ENCODE measurements at regions not wholly inside any gene's neighbourhood (a gene's known extent, or its start where the extent isn't known, plus 50 kb on each side); places are given as distances from the start of the nearest gene placed in this dataset.

- Histone ChIP-seq H4K20me1 (ENCODE audit: control insufficient read depth, extremely low read depth, insufficient read depth, low read length) (no peaks in the 10 kb centered on the region), H3K79me2 (ENCODE audit: control insufficient read depth, insufficient read depth, low read length) (no peaks in the 10 kb centered on the region), H3K36me3 (ENCODE audit: control insufficient read depth, insufficient read depth, low read length) (no peaks in the 10 kb centered on the region), H3K4me1 (ENCODE audit: control insufficient read depth, extremely low read depth, insufficient read depth, low read length) (no peaks in the 10 kb centered on the region), H3K4me3 (replicated peaks in 1 of 4; ENCODE audit: control extremely low read depth in 1 of 4, insufficient read depth in 1 of 4, low read depth in 3 of 4, low read length in 4 of 4) (no peak overlapping the region), H3K4me2 (ENCODE audit: extremely low read depth, insufficient read depth, low read length) (no peak overlapping the region), H2AFZ (ENCODE audit: low read length) (no peak overlapping the region), H3K27ac (ENCODE audit: insufficient read depth, low read length) (no peak overlapping the region), H3K9ac (ENCODE audit: insufficient read depth, low read length) (no peak overlapping the region), H3K9me3 (ENCODE audit: control insufficient read depth, insufficient read depth, low read depth, low read length) (no peaks in the 10 kb centered on the region), H3K27me3 (ENCODE audit: control insufficient read depth, insufficient read depth, low read length) (no peaks in the 10 kb centered on the region)
- DNase-seq (ENCODE audit: low read depth in 2 of 2), result no peak
- TF ChIP-seq CTCF (conservative IDR thresholded peaks at IDR 0.05 in 1 of 2, IDR thresholded peaks at IDR 0.05 in 1 of 2; ENCODE audit: low read depth in 1 of 2, low read length in 2 of 2), result no peak
- TF ChIP-seq EZH2 (IDR thresholded peaks at IDR 0.05; ENCODE audit: low read length, missing control alignments), result no peak
Observed at GRCh38 chr12:118781692-118782091, 199.6 kb upstream of the SRRM4 start.

- Histone ChIP-seq H3K9me3 (ENCODE audit: control insufficient read depth, insufficient read depth, low read depth, low read length) (no peaks in the 10 kb centered on the region), H3K36me3 (ENCODE audit: control insufficient read depth, insufficient read depth, low read length) (no peaks in the 10 kb centered on the region), H4K20me1 (ENCODE audit: control insufficient read depth, extremely low read depth, insufficient read depth, low read length) (no peaks in the 10 kb centered on the region), H3K27me3 (ENCODE audit: control insufficient read depth, insufficient read depth, low read length) (no peaks in the 10 kb centered on the region), H3K4me2 (ENCODE audit: extremely low read depth, insufficient read depth, low read length) (no peak overlapping the region), H3K9ac (ENCODE audit: insufficient read depth, low read length) (no peak overlapping the region), H3K4me3 (replicated peaks in 1 of 4; ENCODE audit: control extremely low read depth in 1 of 4, insufficient read depth in 1 of 4, low read depth in 3 of 4, low read length in 4 of 4) (no peak overlapping the region), H3K4me1 (ENCODE audit: control insufficient read depth, extremely low read depth, insufficient read depth, low read length) (no peaks in the 10 kb centered on the region), H2AFZ (ENCODE audit: low read length) (no peak overlapping the region), H3K79me2 (ENCODE audit: control insufficient read depth, insufficient read depth, low read length) (no peaks in the 10 kb centered on the region), H3K27ac (ENCODE audit: insufficient read depth, low read length) (no peak overlapping the region)
- DNase-seq (ENCODE audit: low read depth in 2 of 2), result no peak
- TF ChIP-seq EZH2 (IDR thresholded peaks at IDR 0.05; ENCODE audit: low read length, missing control alignments) (no peak), CTCF (conservative IDR thresholded peaks at IDR 0.05 in 1 of 2, IDR thresholded peaks at IDR 0.05 in 1 of 2; ENCODE audit: low read depth in 1 of 2, low read length in 2 of 2) (no peak)
Observed at GRCh38 chr12:118783703-118784102, 197.6 kb upstream of the SRRM4 start.

DNA sequence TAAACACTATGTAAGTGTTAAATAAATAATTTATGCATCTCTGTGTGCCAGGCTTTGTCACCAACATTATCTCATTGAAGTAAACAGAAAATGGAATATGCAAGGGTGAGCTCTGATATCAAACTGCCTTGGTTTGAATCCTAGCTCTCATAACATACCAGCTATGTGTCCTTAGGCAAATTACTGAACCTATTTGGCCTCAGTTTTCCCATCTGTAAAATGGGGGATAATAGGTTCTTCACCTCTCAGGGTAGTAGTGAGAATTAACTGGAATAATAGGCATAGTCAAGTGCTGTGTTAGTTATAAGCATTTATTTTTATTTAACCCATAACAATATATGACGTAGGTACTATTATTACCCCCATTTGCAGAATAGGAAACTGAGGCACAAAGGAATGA is 190.8 kb upstream of the SRRM4 start:
- no peak overlapping the region for H3K27ac ChIP-seq (ENCODE audit: insufficient read depth, low read length)
- no peak overlapping the region for H3K9ac ChIP-seq (ENCODE audit: insufficient read depth, low read length)
- H3K9me3 ChIP-seq (ENCODE audit: control insufficient read depth, insufficient read depth, low read depth, low read length), result no peaks in the 10 kb centered on the region
- H2AFZ ChIP-seq (ENCODE audit: low read length), result no peak overlapping the region
- H3K27me3 ChIP-seq (ENCODE audit: control insufficient read depth, insufficient read depth, low read length), result no peaks in the 10 kb centered on the region
- H4K20me1 ChIP-seq (ENCODE audit: control insufficient read depth, extremely low read depth, insufficient read depth, low read length), result no peaks in the 10 kb centered on the region
- no peak for DNase-seq (ENCODE audit: low read depth in 2 of 2)
- H3K4me2 ChIP-seq (ENCODE audit: extremely low read depth, insufficient read depth, low read length), result no peak overlapping the region
- no peaks in the 10 kb centered on the region for H3K36me3 ChIP-seq (ENCODE audit: control insufficient read depth, insufficient read depth, low read length)
- H3K4me1 ChIP-seq (ENCODE audit: control insufficient read depth, extremely low read depth, insufficient read depth, low read length), result no peaks in the 10 kb centered on the region
- TF ChIP-seq CTCF (conservative IDR thresholded peaks at IDR 0.05 in 1 of 2, IDR thresholded peaks at IDR 0.05 in 1 of 2; ENCODE audit: low read depth in 1 of 2, low read length in 2 of 2) (no peak), EZH2 (IDR thresholded peaks at IDR 0.05; ENCODE audit: low read length, missing control alignments) (no peak)
- no peaks in the 10 kb centered on the region for H3K79me2 ChIP-seq (ENCODE audit: control insufficient read depth, insufficient read depth, low read length)
- no peak overlapping the region for H3K4me3 ChIP-seq (replicated peaks in 1 of 4; ENCODE audit: control extremely low read depth in 1 of 4, insufficient read depth in 1 of 4, low read depth in 3 of 4, low read length in 4 of 4)
